Spleen (tissue), 7 donors: ENCODE measurements at regions not wholly inside any gene's neighbourhood (a gene's known extent, or its start where the extent isn't known, plus 50 kb on each side); places are given as distances from the start of the nearest gene placed in this dataset.

Source experiments
- POLR2A ChIP-seq, 3 donors: fragments of 450-650 bp; IDR thresholded peaks; one replicate each; pipeline ENCODE4 v1.5.1; 2017; ENCODE audit warnings: antibody characterized with exemption in 3 of 3, mild to moderate bottlenecking in 1 of 3
- POLR2AphosphoS5 ChIP-seq, 3 donors: sonication (generic); formaldehyde crosslinking; IDR thresholded peaks; one replicate each; pipeline ENCODE4 v1.5.1; 2017; ENCODE audit warnings: antibody characterized with exemption in 3 of 3
- TF ChIP-seq, protein P1 (sequence below), 11 experiments: fragments of 200-600 bp in 7 of 11; fragments of 450-650 bp in 4 of 11; sonication (generic) in 4 of 11; IDR thresholded peaks in 8 of 11; conservative IDR thresholded peaks in 3 of 11; 1 replicate in 7 of 11; 2 replicates in 4 of 11; pipeline versions ENCODE4 v1.4.0 to v1.8.0; 2016 to 2021; ENCODE audit warnings: antibody characterized with exemption in 11 of 11, inconsistent platforms in 4 of 11, mild to moderate bottlenecking in 1 of 11
- donor health status: DM: no; HTN: no; CAD: no; lungs with moderate emphysema.
- donor health status: DM: no; HTN: no; CAD: no.
- donor health status: DM: no; HTN: no; CAD: no.

DNA sequence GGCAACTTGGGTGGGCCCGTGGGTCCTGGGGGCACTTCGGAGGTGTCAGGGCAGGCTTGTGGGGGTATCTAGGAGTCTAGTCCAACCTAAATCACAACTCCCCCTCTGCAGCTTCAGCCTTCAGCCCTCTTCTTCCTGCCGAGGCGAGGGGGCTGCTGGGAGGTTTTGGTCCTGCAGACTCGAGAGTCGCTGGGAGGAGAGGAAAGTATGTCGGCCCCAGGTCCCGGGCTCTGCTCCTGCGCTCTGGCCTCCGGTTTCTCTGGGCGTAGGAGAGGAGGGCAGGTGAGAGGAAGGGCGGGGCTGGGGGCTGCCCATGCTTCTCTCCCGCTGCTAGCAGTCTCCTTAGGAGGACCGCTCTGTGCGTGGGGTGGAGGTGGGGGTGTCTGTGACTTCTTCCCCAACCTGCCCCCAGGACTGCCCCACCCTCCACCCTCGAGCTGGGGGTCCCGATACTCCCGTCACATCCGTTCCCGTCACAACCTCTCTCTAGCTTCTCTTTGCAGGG is 139.8 kb upstream of the COL5A1 start:
- TF ChIP-seq, protein P1, sequence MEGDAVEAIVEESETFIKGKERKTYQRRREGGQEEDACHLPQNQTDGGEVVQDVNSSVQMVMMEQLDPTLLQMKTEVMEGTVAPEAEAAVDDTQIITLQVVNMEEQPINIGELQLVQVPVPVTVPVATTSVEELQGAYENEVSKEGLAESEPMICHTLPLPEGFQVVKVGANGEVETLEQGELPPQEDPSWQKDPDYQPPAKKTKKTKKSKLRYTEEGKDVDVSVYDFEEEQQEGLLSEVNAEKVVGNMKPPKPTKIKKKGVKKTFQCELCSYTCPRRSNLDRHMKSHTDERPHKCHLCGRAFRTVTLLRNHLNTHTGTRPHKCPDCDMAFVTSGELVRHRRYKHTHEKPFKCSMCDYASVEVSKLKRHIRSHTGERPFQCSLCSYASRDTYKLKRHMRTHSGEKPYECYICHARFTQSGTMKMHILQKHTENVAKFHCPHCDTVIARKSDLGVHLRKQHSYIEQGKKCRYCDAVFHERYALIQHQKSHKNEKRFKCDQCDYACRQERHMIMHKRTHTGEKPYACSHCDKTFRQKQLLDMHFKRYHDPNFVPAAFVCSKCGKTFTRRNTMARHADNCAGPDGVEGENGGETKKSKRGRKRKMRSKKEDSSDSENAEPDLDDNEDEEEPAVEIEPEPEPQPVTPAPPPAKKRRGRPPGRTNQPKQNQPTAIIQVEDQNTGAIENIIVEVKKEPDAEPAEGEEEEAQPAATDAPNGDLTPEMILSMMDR (IDR thresholded peaks at IDR 0.05 in 8 of 11, conservative IDR thresholded peaks at IDR 0.05 in 3 of 11) = no peak
- no peak for TF ChIP-seq POLR2A (IDR thresholded peaks at IDR 0.05)
- TF ChIP-seq POLR2AphosphoS5 (IDR thresholded peaks at IDR 0.05) = no peak
